HepG2 (cell line): ENCODE measurements at regions not wholly inside any gene's neighbourhood (a gene's known extent, or its start where the extent isn't known, plus 50 kb on each side); places are given as distances from the start of the nearest gene placed in this dataset.

Experiments used
- ATAC-seq: fragments of 200-7000 bp; cut with Tn5 transposase; 3 replicates; pipeline ENCODE4 v1.9.1; 2020; ENCODE audit warnings: mild to moderate bottlenecking, moderate library complexity
- BruUV-seq: library from RNA; stranded (reverse); fragments of 400-500 nt; replicated peaks from 2 replicates; lab custom pipeline; 2021; lab: Mats Ljungman, UMichigan
- CTCF ChIA-PET: fragments of 300-600 bp; formaldehyde crosslinking; extraction: SDS; loops from one replicate; lab custom pipeline; 2021; ENCODE audit warnings: low total read pairs, inconsistent platforms, low intra/inter-chr PET ratio; lab: Yijun Ruan, JAX
- POLR2A ChIA-PET: fragments of 350-600 bp; sonication (Branson Sonifier 250); formaldehyde crosslinking; loops from one replicate; lab custom pipeline; 2020; ENCODE audit warnings: antibody characterized with exemption, inconsistent platforms; lab: Yijun Ruan, JAX
- DNase-seq: peaks from one replicate; pipeline ENCODE4 v3.0.0-alpha.2; 2015; ENCODE audit warnings: low spot score
- FAIRE-seq: peaks from 3 replicates; lab custom pipeline; 2011; peaks lifted over from hg19 to GRCh38; lab: Jason Lieb, UNC
- H2AFZ ChIP-seq: one replicate; pipeline ENCODE4 v1.6.1; 2011; ENCODE audit warnings: low read length, inconsistent platforms
- H3K27ac ChIP-seq: fragments of 300-600 bp; 3 replicates; pipeline ENCODE4 v1.8.0; 2011; ENCODE audit warnings: mixed run types, mild to moderate bottlenecking, mixed read lengths, low read length, inconsistent platforms; ENCODE audit not compliant: insufficient read depth; ENCODE audit errors: extremely low read length
- H3K27me3 ChIP-seq, 2 experiments: fragments of 200-600 bp in 1 of 2; 2 replicates in 1 of 2; 3 replicates in 1 of 2; pipeline versions ENCODE4 v1.6.0 to v1.8.0; 2011; ENCODE audit warnings: low read length in 2 of 2, mild to moderate bottlenecking in 2 of 2, moderate library complexity in 2 of 2, inconsistent platforms in 1 of 2; ENCODE audit not compliant: insufficient read depth in 2 of 2, control insufficient read depth in 1 of 2
- H3K36me3 ChIP-seq, 2 experiments: fragments of 200-600 bp in 1 of 2; replicated peaks in 1 of 2; 2 replicates in 1 of 2; 3 replicates in 1 of 2; pipeline versions ENCODE4 v1.5.1 to v1.8.0; 2011; ENCODE audit warnings: low read length in 2 of 2, inconsistent platforms in 1 of 2; ENCODE audit not compliant: insufficient read depth in 2 of 2, control insufficient read depth in 1 of 2
- H3K4me1 ChIP-seq: 2 replicates; pipeline ENCODE4 v1.5.1; 2012; ENCODE audit warnings: low read length, inconsistent platforms; ENCODE audit not compliant: insufficient read depth
- H3K4me2 ChIP-seq: 2 replicates; pipeline ENCODE4 v1.6.0; 2011; ENCODE audit warnings: low read depth, low read length, inconsistent platforms
- H3K4me3 ChIP-seq, 3 experiments: fragments of 200-600 bp in 1 of 3; sonication (generic), shearing (Covaris generic) in 1 of 3; replicated peaks in 1 of 3; 2 replicates each; pipeline ENCODE4 v1.5.1; 2011 to 2016; ENCODE audit warnings: low read length in 3 of 3, inconsistent platforms in 2 of 3, low read depth in 2 of 3, mild to moderate bottlenecking in 2 of 3, control low read depth in 1 of 3, mixed read lengths in 1 of 3; ENCODE audit not compliant: insufficient read depth in 1 of 3
- H3K79me2 ChIP-seq: one replicate; pipeline ENCODE4 v1.6.1; 2011; ENCODE audit warnings: low read length, inconsistent platforms; ENCODE audit not compliant: insufficient read depth
- H3K9ac ChIP-seq: 2 replicates; pipeline ENCODE4 v1.6.0; 2011; ENCODE audit warnings: mild to moderate bottlenecking, low read depth, low read length, inconsistent platforms; ENCODE audit not compliant: insufficient read depth
- H3K9me3 ChIP-seq: 2 replicates; pipeline ENCODE4 v1.5.1; 2012; ENCODE audit warnings: mild to moderate bottlenecking, low read length
- H4K20me1 ChIP-seq: 2 replicates; pipeline ENCODE4 v1.6.0; 2011; ENCODE audit warnings: inconsistent platforms, mild to moderate bottlenecking, low read length, moderate library complexity; ENCODE audit not compliant: insufficient read depth
- ATF2 ChIP-seq: sonication (generic); formaldehyde crosslinking; IDR thresholded peaks from 2 replicates; pipeline ENCODE4 v1.4.0; 2020; ENCODE audit warnings: missing genetic modification reagents
- CREM ChIP-seq, 2 experiments: sonication (generic) in 1 of 2; formaldehyde crosslinking in 1 of 2; IDR thresholded peaks; 2 replicates each; pipeline versions ENCODE4 v1.4.0 to v1.6.1; 2016 to 2020; ENCODE audit warnings: antibody characterized with exemption in 1 of 2, mild to moderate bottlenecking in 1 of 2, missing genetic modification reagents in 1 of 2
- ELF3 ChIP-seq: IDR thresholded peaks from 2 replicates; pipeline ENCODE4 v1.6.1; 2016; ENCODE audit warnings: missing genetic modification reagents, missing compliant biosample characterization
- FOXP1 ChIP-seq, 2 experiments: fragments of 450-650 bp in 1 of 2; IDR thresholded peaks; 2 replicates each; pipeline ENCODE4 v1.6.1; 2017 to 2018; ENCODE audit warnings: antibody characterized with exemption in 1 of 2
- MED1 ChIP-seq: sonication (generic); formaldehyde crosslinking; IDR thresholded peaks from 2 replicates; pipeline ENCODE4 v1.4.0; 2020; ENCODE audit warnings: missing genetic modification reagents
- MEIS1 ChIP-seq: sonication (generic); formaldehyde crosslinking; IDR thresholded peaks from 2 replicates; pipeline ENCODE4 v1.9.0; 2021; ENCODE audit warnings: mild to moderate bottlenecking, missing genetic modification reagents, moderate library complexity, borderline replicate concordance
- NFKB2 ChIP-seq: sonication (generic); formaldehyde crosslinking; IDR thresholded peaks from 2 replicates; pipeline ENCODE4 v1.4.0; 2020; ENCODE audit warnings: missing genetic modification reagents, borderline replicate concordance
- RFXAP ChIP-seq: sonication (generic); formaldehyde crosslinking; IDR thresholded peaks from 2 replicates; pipeline ENCODE4 v1.4.0; 2020; ENCODE audit warnings: missing genetic modification reagents, borderline replicate concordance
- SP4 ChIP-seq: sonication (generic); formaldehyde crosslinking; IDR thresholded peaks from 2 replicates; pipeline ENCODE4 v1.8.1; 2023; ENCODE audit warnings: mild to moderate bottlenecking, missing genetic modification reagents
- ZKSCAN5 ChIP-seq: sonication (generic); formaldehyde crosslinking; IDR thresholded peaks from 2 replicates; pipeline ENCODE4 v1.5.1; 2020; ENCODE audit warnings: mild to moderate bottlenecking, missing genetic modification reagents
- ZNF275 ChIP-seq: sonication (generic); formaldehyde crosslinking; IDR thresholded peaks from 2 replicates; pipeline ENCODE4 v1.8.0; 2022; ENCODE audit warnings: missing genetic modification reagents, mild to moderate bottlenecking, inconsistent platforms, borderline replicate concordance
- ZNF282 ChIP-seq: fragments of 450-650 bp; IDR thresholded peaks from 2 replicates; pipeline ENCODE4 v1.6.1; 2018; ENCODE audit not compliant: partially characterized antibody
- ZNF432 ChIP-seq: sonication (generic); formaldehyde crosslinking; IDR thresholded peaks from 2 replicates; pipeline ENCODE4 v1.5.0; 2020; ENCODE audit warnings: missing genetic modification reagents, mild to moderate bottlenecking, borderline replicate concordance
- ZNF567 ChIP-seq: sonication (generic); formaldehyde crosslinking; IDR thresholded peaks from 2 replicates; pipeline ENCODE4 v1.8.1; 2023; ENCODE audit warnings: mild to moderate bottlenecking, missing genetic modification reagents, borderline replicate concordance
- ZNF607 ChIP-seq: sonication (generic); formaldehyde crosslinking; IDR thresholded peaks from 2 replicates; pipeline ENCODE4 v1.5.1; 2020; ENCODE audit warnings: missing genetic modification reagents, mild to moderate bottlenecking, borderline replicate concordance
- ZNF720 ChIP-seq: sonication (generic); formaldehyde crosslinking; IDR thresholded peaks from 2 replicates; pipeline ENCODE4 v1.4.0; 2020; ENCODE audit warnings: missing genetic modification reagents
- WGBS: methylation state at CpG from one replicate; pipeline ENCODE4 v1.1.6; 2017; ENCODE audit warnings: low lambda C conversion rate; 5-methylcytosine and 5-hydroxymethylcytosine counted together
- in situ Hi-C: cut with HindIII; loops from 2 replicates; pipeline ENCODE4 v1.10.0; 2017; ENCODE audit warnings: low pct_unique_long_range_greater_than_20kb; ENCODE audit not compliant: extremely low pct_ligation_motif_present
- intact Hi-C: fragments of 100-400 bp; cut with micrococcal nuclease; formaldehyde crosslinking; loops from one replicate; pipeline ENCODE4 v1.10.0; 2022; ENCODE audit not compliant: unreplicated experiment

- Histone ChIP-seq H2AFZ (no peak overlapping the region), H3K27ac (no peak overlapping the region), H3K4me1 (no peaks in the 10 kb centered on the region), H3K4me3 (no peak overlapping the region), H4K20me1 (no peaks in the 10 kb centered on the region), H3K9ac (no peak overlapping the region), H3K36me3 (no peaks in the 10 kb centered on the region), H3K4me2 (no peak overlapping the region), H3K27me3 (no peaks in the 10 kb centered on the region), H3K9me3 (peaks cover 4% of the 10 kb centered on the region; the same call in 1 of the 2 replicates), H3K79me2 (no peaks in the 10 kb centered on the region)
- no peak for FAIRE-seq
- 18% methylated on average over 3 of the region's 3 CpGs for WGBS
- DNase-seq = no peak
- in situ Hi-C loops = no loop called here
- CTCF ChIA-PET = no interaction called here
- no peak for ATAC-seq
- intact Hi-C loops = no loop called here
- POLR2A ChIA-PET = no interaction called here
- no TSS peak for BruUV-seq
- no peak for TF ChIP-seq SP4 (CRISPR knock-in tag)
- TF ChIP-seq MEIS1 (CRISPR knock-in tag) = no peak
- no peak for TF ChIP-seq ZNF432 (CRISPR knock-in tag)
- no peak for TF ChIP-seq CREM (IDR thresholded peaks at IDR 0.05)
- TF ChIP-seq CREM (CRISPR knock-in tag; IDR thresholded peaks at IDR 0.05) = no peak
- TF ChIP-seq ZNF720 = no peak
- TF ChIP-seq ZNF282 = no peak
- TF ChIP-seq FOXP1 (IDR thresholded peaks at IDR 0.05) = no peak
- TF ChIP-seq FOXP1 (CRISPR knock-in tag; IDR thresholded peaks at IDR 0.05) = no peak
- no peak for TF ChIP-seq ZKSCAN5 (CRISPR knock-in tag)
- TF ChIP-seq NFKB2 (CRISPR knock-in tag) = no peak
- TF ChIP-seq RFXAP (CRISPR knock-in tag) = no peak
- TF ChIP-seq ATF2 = no peak
- no peak for TF ChIP-seq ZNF607
- no peak for TF ChIP-seq ZNF275 (CRISPR knock-in tag)
- TF ChIP-seq ZNF567 (CRISPR knock-in tag) = no peak
- no peak for TF ChIP-seq MED1
- TF ChIP-seq ELF3 (CRISPR knock-in tag) = no peak
Measured at GRCh38 chr5:100232736-100233135, 302.4 kb upstream of the FAM174A start.
